ENCODE measurements at regions not wholly inside any gene's neighbourhood (a gene's known extent, or its start where the extent isn't known, plus 50 kb on each side); places are given as distances from the start of the nearest gene placed in this dataset.

- no peaks in the 10 kb centered on the region for H4K20me1 ChIP-seq
- no peak overlapping the region for H3K4me2 ChIP-seq
- peaks cover 26% of the 10 kb centered on the region; the same call in 1 of the 2 replicates for H3K27me3 ChIP-seq
- H3K4me3 ChIP-seq, result no peak overlapping the region
- no peak for TF ChIP-seq Cebpa-rat (IDR thresholded peaks at IDR 0.05)
- H3K4me1 ChIP-seq, result no peaks in the 10 kb centered on the region
- H3K36me3 ChIP-seq, result no peaks in the 10 kb centered on the region
- no peak overlapping the region for H3K27ac ChIP-seq
- peaks cover 25% of the 10 kb centered on the region for H3K9me3 ChIP-seq
- H3K9ac ChIP-seq, result no peak overlapping the region
These were observed 61.3 kb upstream of the CYSLTR1 start for GRCh38 chrX:78388663-78389062.

DNA sequence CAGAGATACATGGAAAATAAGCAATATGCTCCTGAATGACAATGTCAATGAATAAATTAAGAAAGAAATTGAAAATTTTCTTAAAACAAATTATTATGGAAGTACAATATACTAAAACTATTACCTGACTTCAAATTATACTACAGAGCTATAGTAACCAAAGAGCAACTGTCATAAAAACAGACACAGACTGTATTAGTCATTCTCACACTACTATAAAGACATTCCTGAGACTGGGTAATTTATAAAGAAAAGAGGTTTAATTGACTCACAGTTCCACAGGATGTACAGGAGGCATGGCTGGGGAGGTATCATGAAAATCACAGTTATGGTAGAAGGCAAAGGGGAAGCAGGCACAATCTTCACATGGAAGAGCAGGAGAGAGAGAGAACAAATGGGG lies 60.0 kb upstream of the CYSLTR1 start:
- no peaks in the 10 kb centered on the region for H3K4me1 ChIP-seq
- no peak overlapping the region for H3K27ac ChIP-seq
- no peak for TF ChIP-seq Cebpa-rat (IDR thresholded peaks at IDR 0.05)
- no peak overlapping the region for H3K4me2 ChIP-seq
- peaks cover 23% of the 10 kb centered on the region; the same call in 1 of the 2 replicates for H3K27me3 ChIP-seq
- no peak overlapping the region for H3K4me3 ChIP-seq
- no peaks in the 10 kb centered on the region for H4K20me1 ChIP-seq
- H3K9ac ChIP-seq, result no peak overlapping the region
- H3K9me3 ChIP-seq, result peaks cover 25% of the 10 kb centered on the region
- H3K36me3 ChIP-seq, result no peaks in the 10 kb centered on the region

DNA sequence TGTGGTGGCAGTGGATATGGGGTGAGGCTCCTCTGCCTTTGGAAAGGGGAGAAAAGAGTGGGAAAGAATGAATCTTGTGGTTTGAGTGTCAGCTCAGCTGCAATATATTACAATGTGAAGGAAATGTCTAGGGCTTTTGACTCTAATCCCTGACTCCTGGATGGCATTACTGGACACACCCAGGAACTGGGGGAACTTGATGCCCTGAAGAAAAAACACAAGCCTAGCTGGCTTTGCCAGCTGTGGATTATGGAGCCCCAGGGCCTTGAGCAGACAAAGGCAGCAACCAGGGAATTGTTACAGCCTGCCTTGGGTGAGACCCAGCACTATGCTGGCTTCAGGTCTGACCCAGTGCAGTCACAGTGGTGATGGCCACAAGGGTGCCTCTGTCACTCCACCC lies 57.1 kb upstream of the CYSLTR1 start:
- H3K9ac ChIP-seq, result no peak overlapping the region
- peaks cover 28% of the 10 kb centered on the region for H3K9me3 ChIP-seq
- H3K4me3 ChIP-seq, result no peak overlapping the region
- H3K27me3 ChIP-seq, result peaks cover 18% of the 10 kb centered on the region; the same call in 1 of the 2 replicates
- no peaks in the 10 kb centered on the region for H4K20me1 ChIP-seq
- H3K4me2 ChIP-seq, result no peak overlapping the region
- no peaks in the 10 kb centered on the region for H3K4me1 ChIP-seq
- no peak for TF ChIP-seq Cebpa-rat (IDR thresholded peaks at IDR 0.05)
- H3K36me3 ChIP-seq, result no peaks in the 10 kb centered on the region
- no peak overlapping the region for H3K27ac ChIP-seq

DNA sequence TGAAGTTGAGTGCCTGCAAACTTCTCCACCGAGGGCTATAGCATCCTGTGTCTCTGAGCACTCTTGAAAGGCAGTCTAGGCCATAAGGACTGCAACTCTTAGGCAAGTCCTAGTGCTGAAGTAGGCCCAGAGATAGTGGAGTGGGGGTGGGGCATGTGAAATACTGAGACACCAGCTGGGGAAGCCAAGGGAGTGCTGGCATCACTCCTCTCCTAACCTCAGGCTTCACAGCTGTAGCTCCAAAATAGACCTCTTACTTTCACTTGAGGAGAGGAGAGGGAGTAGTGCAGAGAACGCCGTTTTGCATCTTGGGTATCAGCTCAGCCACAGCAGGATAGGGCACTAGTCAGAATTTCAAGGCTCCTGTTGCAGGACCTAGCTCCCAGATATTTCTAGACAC lies 56.2 kb upstream of the CYSLTR1 start:
- 0 out of 2 replicates have a peak, but pooled peaks cover 15% of the 10 kb centered on the region for H3K27me3 ChIP-seq
- H3K9me3 ChIP-seq, result peaks cover 19% of the 10 kb centered on the region
- no peak overlapping the region for H3K4me3 ChIP-seq
- no peak overlapping the region for H3K27ac ChIP-seq
- H3K4me2 ChIP-seq, result no peak overlapping the region
- no peaks in the 10 kb centered on the region for H4K20me1 ChIP-seq
- no peak for TF ChIP-seq Cebpa-rat (IDR thresholded peaks at IDR 0.05)
- no peak overlapping the region for H3K9ac ChIP-seq
- H3K36me3 ChIP-seq, result no peaks in the 10 kb centered on the region
- no peaks in the 10 kb centered on the region for H3K4me1 ChIP-seq

DNA sequence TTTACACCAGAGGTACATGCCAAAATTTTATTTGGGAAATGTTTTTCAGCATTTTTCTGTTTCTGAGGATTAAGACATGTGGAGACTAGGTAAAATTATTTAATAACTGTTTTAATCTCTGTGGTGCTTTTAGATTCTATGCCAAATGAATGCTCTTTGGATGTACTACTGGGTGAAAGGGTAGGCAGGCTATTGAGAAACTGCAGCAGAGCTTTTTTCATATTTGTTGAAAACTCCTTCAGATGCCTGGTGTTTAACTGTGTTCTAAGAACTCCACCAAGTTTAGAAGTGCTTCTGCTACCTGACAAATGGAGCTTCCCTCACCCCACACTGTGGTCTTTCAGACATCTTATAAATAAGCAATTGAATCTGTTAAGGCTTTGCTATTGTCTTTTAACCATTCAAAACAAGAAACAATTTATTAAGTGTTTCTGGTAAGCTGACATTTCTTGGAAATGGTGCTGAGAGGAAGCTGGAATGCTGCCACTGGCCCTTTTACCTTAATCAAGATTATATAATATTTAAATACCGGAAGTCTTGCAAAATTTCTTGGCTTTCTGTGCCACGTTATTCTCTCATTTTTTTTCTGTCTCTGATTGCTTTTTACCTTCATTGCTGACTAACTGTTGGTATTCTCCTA lies 51.2 kb upstream of the CYSLTR1 start:
- Histone ChIP-seq H3K9me3 (peaks cover 6% of the 10 kb centered on the region; the same call in 1 of the 2 replicates), H3K4me3 (no peak overlapping the region), H3K27me3 (no peaks in the 10 kb centered on the region; the same call in 1 of the 2 replicates), H3K9ac (no peak overlapping the region), H3K36me3 (no peaks in the 10 kb centered on the region), H4K20me1 (no peaks in the 10 kb centered on the region), H3K27ac (no peak overlapping the region), H3K4me1 (no peaks in the 10 kb centered on the region), H3K4me2 (no peak overlapping the region)
- no peak for TF ChIP-seq Cebpa-rat (IDR thresholded peaks at IDR 0.05)

Data from BLaER1 (cell line).